SHP77 (cell line): ENCODE measurements at regions not wholly inside any gene's neighbourhood (a gene's known extent, or its start where the extent isn't known, plus 50 kb on each side); places are given as distances from the start of the nearest gene placed in this dataset.
"Not testable (repeated sequence)": the region's sequence is repeated elsewhere in the genome, so short reads cannot be mapped to it uniquely, and the experiment has no call there.

Experiments
- DNase-seq, 2 experiments: peaks; one replicate each; lab custom pipeline; 2025; lab: John Stamatoyannopoulos, UW

GRCh38 chr4:97104006-97104405 is 1039.3 kb downstream of the STPG2 start:
- no peak for DNase-seq

GRCh38 chr4:97104666-97105065 is 1038.6 kb downstream of the STPG2 start:
- DNase-seq: no peak

GRCh38 chr4:97105347-97106099 is 1037.8 kb downstream of the STPG2 start:
- no peak for DNase-seq

GRCh38 chr4:97106161-97106560 is 1037.1 kb downstream of the STPG2 start:
- no peak for DNase-seq

GRCh38 chr4:97110506-97110905 is 1032.8 kb downstream of the STPG2 start:
- no peak for DNase-seq

- DNase-seq: no peak
Measured at GRCh38 chr4:97116511-97116910, 1026.8 kb downstream of the STPG2 start.

- no peak for DNase-seq
Measured at GRCh38 chr4:97121493-97121892, 1021.8 kb downstream of the STPG2 start.

- DNase-seq: no peak
Measured at GRCh38 chr4:97123573-97123972, 1019.7 kb downstream of the STPG2 start.

- no peak for DNase-seq
Measured at GRCh38 chr4:97132435-97132834, 1010.8 kb downstream of the STPG2 start.

GRCh38 chr4:97134456-97134855 is 1008.8 kb downstream of the STPG2 start:
- DNase-seq: no peak

- DNase-seq: no peak
Measured at GRCh38 chr4:97139791-97140190, 1003.5 kb downstream of the STPG2 start.

GRCh38 chr4:97140545-97140944 is 1002.7 kb downstream of the STPG2 start:
- DNase-seq: no peak

GRCh38 chr4:97141332-97141731 is 1001.9 kb downstream of the STPG2 start:
- not testable (repeated sequence) for DNase-seq

GRCh38 chr4:97142410-97142809 is 1000.9 kb downstream of the STPG2 start:
- DNase-seq: no peak

- no peak for DNase-seq
Measured at GRCh38 chr4:97142893-97143292, 1000.4 kb downstream of the STPG2 start.

GRCh38 chr4:97144199-97144598 is 999.1 kb downstream of the STPG2 start:
- no peak for DNase-seq

GRCh38 chr4:97150966-97151365 is 992.3 kb downstream of the STPG2 start:
- no peak for DNase-seq

- DNase-seq: no peak
Measured at GRCh38 chr4:97152149-97152548, 991.1 kb downstream of the STPG2 start.

- no peak for DNase-seq
Measured at GRCh38 chr4:97153042-97153441, 990.2 kb downstream of the STPG2 start.

GRCh38 chr4:97159625-97160024 is 983.7 kb downstream of the STPG2 start:
- no peak for DNase-seq

- DNase-seq: no peak
Measured at GRCh38 chr4:97185233-97185632, 958.0 kb downstream of the STPG2 start.

- no peak for DNase-seq
Measured at GRCh38 chr4:97197106-97197505, 946.2 kb downstream of the STPG2 start.

- DNase-seq: no peak
Measured at GRCh38 chr4:97208749-97209148, 934.5 kb downstream of the STPG2 start.

- no peak for DNase-seq
Measured at GRCh38 chr4:97215409-97215941, 927.8 kb downstream of the STPG2 start.
